Liver (tissue), 2 donors: ENCODE measurements at regions not wholly inside any gene's neighbourhood (a gene's known extent, or its start where the extent isn't known, plus 50 kb on each side); places are given as distances from the start of the nearest gene placed in this dataset.

Experiments used
- YY1 ChIP-seq: IDR thresholded peaks from 2 replicates; pipeline ENCODE4 v1.6.1; 2016; ENCODE audit warnings: antibody characterized with exemption, mild to moderate bottlenecking
- TF ChIP-seq, protein P1 (sequence below): fragments of 150-350 bp; IDR thresholded peaks from 2 replicates; pipeline ENCODE4 v1.5.1; 2017; ENCODE audit warnings: improper control_type of control experiment, low read depth, low read length; ENCODE audit not compliant: missing input control
- donor health status: healthy.

DNA sequence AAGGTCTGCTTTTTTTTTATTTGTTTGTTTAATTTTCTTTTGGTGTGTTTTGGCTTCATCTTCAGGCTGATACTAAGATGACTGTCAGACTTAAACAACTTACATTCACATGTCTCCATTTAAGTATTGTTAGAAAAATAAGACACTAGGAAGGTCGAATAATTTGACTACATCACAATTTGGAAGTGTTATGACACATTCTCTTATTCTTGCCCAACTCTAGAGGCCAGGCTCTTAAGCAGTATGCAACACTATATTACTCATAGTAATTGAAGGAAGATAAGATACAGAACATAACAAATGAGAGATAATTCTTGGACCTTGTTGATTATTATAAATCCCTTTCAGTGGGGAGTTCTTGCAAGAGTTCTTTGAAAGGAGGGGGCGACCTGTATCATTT, 295.3 kb upstream of the COL3A1 start:
- TF ChIP-seq, protein P1, sequence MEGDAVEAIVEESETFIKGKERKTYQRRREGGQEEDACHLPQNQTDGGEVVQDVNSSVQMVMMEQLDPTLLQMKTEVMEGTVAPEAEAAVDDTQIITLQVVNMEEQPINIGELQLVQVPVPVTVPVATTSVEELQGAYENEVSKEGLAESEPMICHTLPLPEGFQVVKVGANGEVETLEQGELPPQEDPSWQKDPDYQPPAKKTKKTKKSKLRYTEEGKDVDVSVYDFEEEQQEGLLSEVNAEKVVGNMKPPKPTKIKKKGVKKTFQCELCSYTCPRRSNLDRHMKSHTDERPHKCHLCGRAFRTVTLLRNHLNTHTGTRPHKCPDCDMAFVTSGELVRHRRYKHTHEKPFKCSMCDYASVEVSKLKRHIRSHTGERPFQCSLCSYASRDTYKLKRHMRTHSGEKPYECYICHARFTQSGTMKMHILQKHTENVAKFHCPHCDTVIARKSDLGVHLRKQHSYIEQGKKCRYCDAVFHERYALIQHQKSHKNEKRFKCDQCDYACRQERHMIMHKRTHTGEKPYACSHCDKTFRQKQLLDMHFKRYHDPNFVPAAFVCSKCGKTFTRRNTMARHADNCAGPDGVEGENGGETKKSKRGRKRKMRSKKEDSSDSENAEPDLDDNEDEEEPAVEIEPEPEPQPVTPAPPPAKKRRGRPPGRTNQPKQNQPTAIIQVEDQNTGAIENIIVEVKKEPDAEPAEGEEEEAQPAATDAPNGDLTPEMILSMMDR, result no peak
- TF ChIP-seq YY1, result no peak
